NCI-H2029 treated with DMSO at 0.1 percent for 48 hours (cell line): ENCODE measurements at regions not wholly inside any gene's neighbourhood (a gene's known extent, or its start where the extent isn't known, plus 50 kb on each side); places are given as distances from the start of the nearest gene placed in this dataset.
"Not testable (repeated sequence)": the region's sequence is repeated elsewhere in the genome, so short reads cannot be mapped to it uniquely, and the experiment has no call there.

ENCODE experiments used
- DNase-seq: peaks from one replicate; lab custom pipeline; 2025; lab: John Stamatoyannopoulos, UW

DNA sequence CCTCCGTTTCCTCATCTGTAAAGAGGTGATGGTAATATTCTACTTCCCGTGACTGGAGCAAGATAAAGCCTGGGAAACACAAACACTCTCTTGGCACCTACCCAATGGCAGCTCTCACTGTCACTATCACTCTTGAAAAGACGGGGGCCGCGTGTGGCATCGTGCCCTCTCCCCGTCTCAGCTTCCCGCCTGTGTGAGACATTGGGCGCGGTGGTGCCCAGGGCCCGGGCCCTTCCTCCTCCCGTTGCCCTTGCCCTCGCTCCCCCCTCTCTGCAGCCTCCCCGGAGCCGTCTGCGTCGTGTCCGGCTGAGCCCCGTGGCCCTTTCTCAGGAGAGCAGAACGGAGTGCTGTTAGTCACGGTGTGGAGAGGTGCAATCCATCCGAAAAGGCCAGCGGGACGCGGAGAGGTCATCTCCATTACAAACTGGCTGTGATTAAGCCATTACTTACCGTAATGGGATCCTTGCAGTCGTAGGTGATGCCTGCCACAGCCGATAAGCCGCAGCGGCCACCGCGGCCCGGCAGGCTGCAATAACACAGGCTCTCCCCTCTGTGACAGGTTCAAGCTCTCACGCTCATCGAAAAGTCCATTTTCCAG is 156.4 kb upstream of the ZC3H12A start:
- peak; percentile 98 for DNase-seq

DNA sequence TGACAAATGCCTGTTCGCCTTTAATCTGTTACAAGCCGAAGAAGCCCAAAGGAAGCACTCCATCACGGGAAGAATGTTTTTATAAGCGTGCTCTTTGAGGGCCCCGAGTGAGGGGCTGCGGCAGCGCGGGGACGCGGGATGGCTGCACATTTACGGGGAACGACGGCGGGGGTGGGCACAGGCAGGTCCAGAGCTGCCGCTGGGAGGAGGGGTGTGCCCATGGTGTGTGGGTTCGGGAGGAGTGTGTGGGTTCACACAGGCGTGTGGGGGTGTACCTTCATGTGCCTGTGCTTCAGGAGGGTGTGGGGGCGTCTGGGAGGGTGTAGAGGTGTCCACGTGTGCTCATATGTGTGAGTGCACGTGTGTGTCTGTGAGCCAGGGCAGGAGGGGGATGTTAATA is 155.9 kb upstream of the ZC3H12A start:
- DNase-seq, result no peak

DNA sequence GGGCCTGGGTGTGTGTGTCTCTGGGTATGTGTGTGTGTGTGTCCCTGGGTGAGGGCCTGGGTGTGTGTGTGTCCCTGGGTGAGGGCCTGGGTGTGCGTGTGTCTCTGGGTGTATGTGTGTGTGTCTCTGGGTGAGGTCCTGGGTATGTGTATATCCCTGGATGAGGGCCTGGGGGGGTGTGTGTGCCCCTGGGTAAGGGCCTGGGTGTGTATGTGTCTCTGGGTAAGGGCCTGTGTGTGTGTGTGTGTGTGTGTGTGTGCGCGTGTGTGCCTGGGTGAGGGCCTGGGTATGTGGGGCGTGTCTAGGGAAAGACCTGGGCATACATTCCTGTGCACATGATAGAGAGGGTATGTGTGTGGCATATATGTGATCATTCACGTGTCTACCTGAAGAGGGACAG is 155.1 kb upstream of the ZC3H12A start:
- no peak for DNase-seq

DNA sequence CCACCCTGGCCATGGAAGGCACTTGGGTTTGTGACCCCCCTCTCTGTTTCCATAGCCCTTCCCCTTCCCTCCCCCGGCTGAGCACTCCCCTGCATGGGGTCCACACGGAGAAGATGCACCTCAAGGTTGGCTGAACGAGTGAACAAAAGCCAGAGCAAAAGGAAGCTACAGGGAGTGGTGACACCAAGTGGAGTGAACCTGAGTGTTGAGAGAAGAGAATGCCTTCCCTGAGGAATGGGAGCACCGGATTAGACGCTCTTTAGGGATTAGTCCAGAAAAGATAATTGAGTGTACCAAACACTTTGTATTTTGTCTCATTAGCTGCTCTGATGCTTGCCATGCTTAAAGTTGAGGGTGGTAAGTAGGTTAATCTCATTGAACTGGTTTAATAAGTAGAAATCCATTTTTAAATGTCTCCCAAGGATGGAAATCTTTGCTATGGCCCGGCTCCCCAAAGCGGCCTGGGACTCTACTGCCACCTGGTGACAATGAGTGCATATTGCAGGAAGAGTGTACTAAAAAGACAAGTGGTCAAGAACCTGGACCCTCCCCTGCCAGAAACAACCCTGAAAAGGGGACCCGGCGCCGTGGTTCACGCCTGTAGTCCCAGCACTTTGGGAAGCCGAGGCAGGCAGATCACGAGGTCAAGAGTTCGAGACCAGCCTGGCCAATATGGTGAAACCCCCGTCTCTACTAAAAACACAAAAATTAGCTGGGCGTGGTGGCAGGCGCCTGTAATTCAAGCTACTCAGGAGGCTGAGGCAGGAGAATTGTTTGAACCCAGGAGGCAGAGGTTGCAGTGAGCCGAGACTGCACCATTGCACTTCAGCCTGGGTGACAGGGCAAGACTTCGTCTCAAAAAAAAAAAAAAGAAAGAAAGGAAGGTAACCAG is 150.6 kb upstream of the ZC3H12A start:
- DNase-seq, result no peak

DNA sequence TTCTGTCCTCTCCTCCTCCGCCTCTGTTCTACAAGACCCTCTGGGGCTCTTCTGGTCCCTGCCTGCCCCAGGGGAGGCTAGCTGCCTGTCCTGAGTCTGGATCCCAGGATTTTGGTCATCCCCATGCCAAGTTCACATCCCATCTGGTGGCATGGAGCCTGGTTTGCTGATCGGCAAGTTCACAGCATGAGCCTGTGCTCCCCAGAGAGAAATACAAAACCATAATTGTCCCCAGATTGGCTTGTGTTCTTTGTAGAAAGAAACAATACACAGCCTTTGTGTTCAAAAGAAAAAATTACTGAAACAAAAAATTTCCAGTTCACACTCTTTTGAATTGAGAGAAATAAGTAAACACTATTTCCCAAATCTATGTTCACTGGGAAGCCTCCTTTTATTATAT is 149.4 kb upstream of the ZC3H12A start:
- no peak for DNase-seq

DNA sequence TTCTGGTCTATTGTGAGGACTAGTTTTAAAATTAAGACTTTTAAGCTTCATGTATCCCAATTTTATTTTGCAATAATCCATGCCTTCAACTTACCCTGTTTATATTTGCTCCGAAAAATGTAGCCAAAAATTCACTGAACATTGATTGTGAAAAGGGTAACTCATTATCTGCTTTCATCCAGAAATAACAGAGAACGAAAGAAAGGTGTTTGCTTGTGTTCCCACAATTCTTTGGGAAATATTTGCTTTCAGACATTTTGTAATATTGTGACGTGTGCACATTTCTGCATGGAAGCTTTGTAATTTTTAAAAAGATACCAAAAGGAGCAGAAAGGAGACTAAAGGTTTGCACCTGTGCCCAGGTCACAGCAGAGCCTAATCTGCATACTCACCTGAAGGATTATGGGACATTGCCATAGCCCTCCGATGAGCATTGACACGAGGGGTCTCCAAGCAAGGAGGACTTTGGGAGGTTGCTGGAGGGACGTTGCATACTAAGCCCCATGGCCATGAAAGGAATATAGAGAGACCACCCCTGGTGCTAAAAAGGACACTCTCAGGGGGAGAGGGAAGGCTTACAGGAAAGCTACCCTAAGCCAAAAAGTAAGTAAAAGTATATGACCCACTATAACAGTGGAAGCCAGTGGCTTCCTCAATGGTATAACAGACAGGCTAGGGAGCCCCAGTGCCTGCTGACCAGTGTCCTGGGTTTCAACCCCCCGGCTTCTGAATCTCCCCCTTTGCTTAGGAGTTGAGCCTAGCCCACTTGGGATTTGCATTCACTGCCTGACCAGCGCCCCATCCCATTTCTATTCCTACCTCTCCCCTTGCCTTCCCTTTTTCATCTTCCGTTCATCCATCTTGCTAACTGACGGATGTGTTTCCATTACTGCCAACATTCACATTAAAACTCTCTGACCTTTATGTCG is 148.6 kb upstream of the ZC3H12A start:
- DNase-seq, result no peak

DNA sequence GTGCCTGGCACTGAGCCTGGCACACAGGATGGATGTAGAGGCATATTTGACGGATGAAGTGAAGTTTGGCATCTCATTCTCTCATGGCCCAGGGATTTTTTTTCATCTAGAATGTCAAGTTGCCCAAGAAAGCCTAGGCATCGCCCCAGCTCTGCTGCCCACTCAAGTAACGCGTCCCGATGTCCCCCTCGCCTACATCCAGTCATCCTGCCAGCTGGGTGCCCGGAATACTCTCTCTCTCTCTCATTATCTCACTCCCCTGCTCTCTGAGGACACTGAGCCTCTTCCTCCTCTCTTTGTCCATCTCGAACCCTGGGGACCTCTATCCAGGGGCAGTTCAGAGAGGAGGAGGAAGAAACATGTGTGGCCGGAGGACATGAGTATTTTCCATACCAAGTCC is 142.3 kb upstream of the ZC3H12A start:
- DNase-seq, result no peak

DNA sequence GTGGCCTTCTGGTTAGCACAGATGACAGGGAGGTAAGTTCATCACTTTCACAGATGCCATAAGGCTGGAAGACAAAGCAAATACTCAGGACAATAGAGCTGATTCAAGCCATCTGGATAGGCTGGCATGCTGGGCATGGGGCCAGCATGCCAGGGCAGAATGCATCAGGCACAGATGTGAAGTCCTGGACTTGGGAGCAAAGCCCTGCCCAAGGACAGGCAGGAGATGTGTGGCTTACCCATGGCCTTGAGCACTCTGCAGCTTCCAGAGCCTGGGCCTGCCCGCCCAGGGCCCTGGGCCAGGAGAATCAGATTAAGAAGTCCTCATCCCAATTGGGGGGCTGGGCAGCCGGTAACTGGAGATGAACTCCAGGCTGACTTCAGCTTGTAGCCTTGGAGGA is 135.7 kb upstream of the ZC3H12A start:
- peak; percentile 99 for DNase-seq

DNA sequence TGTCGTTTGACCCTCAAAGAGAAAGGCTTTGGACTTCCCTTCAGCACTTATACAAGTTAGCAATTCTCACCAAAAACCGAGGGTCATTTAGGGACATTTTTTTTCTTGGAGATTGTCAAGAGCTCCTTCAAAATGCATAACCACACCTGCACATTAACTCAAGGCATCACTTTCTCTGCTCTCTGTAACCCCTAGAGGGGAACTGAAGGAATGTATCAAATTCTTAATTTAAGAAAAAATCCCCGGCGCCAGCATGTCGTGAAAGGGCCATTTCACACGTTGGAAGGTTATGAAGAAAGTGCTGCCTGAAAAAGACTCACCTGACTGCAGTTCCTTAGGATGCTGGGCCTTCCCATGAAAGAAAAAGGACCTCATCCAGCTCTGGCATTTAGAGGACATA is 131.6 kb upstream of the ZC3H12A start:
- no peak for DNase-seq

DNA sequence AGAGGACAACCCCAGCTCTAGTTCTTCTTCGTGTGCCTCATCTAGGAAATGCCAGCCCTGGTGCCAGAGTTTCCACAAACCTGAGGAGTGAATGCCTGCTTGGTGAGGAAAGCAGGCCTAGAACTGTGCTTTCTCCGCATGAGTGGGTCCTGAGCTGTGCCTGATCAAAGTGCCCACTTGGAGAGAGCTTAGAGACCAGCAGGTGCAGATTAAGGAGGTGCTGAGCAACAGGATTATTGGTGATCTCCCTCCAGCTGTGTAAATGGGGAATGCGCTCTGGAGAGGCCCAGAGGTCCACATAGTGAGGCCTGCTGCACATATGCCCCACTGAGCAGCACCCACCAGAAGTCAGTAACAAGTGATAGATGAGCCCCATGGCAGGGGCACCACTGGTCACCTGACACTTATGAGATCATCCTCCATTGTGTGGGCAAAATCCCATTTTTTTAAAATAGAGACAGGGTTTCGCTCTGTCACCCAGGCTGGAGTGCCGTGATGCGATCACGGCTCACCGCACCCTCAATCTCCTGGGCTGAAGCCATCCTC is 127.2 kb upstream of the ZC3H12A start:
- peak; percentile 88 for DNase-seq

DNA sequence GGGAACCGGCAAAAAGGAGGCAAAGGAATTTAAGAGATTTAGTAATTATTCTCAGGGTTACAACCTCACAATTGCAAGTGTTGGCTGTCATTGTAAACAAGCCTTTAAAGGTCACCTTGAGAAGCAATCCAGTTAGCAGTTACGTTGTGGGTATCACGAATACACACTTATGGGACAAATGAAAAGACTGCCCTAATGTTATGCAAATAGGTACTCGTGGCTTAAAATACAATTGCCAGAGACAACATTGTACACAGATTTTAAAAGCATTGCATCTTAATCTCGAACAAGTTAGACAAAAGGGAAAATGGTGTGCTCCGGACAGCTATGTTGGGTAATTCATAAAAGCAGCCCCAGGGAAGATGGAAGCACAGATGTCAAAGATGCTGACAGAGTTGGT is 120.5 kb upstream of the ZC3H12A start:
- DNase-seq, result no peak

DNA sequence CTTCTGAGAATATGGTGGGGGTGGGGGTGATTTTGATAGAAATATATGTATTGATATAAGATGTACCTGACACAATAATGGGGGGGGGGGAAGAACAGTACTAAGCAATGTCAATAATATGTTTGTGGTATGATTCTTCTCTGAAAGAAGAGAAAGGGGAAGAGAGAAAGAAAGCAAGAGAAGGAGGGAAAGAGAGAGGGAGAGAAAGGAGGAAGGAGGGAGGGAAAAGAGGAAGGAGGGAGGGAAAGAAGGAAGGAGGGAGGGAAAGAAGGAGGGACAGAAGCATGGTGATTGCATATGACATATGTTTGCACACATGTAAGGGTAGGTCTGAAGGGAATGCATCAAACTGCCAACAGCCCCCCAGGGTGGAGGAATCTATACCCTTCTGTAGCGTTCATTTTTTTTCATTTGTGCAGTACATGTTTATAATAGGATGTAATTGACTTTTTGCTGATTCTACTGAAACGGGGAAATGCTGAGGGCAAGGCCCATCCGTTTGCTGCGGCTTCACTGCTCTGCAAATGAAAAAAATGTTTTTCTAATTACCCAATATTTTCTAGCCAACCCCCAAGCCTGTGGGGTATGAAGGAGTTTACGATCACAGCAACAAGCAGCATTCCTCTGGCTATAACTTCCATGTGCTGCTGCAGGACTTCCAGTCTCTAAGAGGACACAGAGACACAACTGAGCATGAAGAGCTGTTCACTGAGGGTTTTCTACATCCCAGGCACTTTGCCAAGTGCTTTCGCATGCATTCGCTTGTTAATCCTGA is 119.3 kb upstream of the ZC3H12A start:
- peak; percentile 68 for DNase-seq

DNA sequence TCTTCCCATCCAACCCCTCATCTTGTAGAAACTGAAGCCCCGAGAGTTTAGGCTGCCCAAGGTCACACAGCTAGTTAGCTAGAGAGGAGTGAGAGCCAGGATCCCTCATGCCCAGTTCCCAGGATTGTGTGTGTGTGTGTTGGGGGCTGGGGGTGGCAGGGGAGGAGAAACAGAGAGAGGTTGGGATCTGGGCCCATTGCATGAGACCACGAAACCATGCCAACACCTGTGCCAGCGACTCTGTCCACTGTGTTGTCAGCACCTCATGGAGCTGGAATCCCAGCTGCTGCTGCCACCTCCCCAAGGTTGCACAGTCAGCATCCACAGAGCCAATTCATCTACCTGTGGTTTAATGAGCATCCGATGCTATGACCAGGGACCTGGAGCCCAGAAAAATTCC is 115.4 kb upstream of the ZC3H12A start:
- DNase-seq, result no peak

DNA sequence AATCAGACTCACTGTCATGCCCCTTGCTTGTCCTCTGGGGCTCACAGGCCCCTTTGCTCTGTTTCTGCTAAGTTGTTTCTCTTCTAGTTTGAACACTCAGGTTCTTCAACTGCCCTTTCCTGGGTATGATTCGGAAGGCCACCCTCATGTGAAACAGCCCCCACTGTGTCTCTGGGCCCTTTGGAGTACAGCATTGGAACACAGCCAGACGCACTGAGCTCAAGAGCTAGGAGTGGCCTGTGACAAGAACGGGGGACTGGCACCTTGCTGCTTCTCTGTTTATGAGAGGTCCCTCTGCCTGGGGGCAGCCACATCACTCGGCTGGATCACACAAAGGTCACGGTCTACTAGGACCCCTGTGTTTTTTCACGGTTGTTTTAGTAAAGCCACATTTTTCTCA is 114.4 kb upstream of the ZC3H12A start:
- DNase-seq, result peak; percentile 88

DNA sequence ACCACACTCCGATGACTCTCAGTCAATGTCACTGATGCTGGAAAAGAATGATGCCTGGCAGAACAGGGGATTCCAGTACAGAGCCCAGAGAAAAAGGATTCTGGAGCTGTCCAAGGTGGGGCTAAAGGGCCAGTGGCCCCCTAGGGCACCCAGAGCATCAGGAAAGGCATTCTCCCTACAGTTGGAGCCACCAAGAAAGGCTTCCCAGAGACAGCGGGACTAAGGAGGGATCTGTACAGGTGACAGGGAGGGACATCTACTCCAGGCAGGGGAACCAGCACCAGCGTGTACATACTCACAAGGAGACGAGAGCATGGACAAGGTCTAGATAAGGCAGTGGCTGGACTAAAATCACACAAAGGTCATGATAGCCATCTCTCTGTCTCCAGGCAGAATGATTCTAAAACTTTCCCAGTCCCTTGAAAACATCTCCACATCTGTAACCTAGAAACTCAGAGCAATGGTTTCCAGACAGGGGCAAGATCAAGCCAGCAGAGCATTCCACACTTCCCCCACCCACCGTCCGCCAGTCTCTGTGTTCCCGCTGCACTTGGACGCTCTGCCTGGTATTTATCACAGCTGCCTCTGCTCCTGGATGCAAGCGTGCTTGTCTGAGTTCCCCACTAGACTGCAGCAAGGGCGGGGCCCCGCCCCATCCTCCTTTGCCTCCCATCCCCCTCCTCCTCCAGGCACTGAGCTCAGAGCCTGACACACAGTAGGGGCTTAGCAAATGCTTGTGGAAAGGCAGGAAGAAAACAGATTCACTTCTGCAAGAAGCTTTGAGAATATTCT is 111.6 kb upstream of the ZC3H12A start:
- no peak for DNase-seq

DNA sequence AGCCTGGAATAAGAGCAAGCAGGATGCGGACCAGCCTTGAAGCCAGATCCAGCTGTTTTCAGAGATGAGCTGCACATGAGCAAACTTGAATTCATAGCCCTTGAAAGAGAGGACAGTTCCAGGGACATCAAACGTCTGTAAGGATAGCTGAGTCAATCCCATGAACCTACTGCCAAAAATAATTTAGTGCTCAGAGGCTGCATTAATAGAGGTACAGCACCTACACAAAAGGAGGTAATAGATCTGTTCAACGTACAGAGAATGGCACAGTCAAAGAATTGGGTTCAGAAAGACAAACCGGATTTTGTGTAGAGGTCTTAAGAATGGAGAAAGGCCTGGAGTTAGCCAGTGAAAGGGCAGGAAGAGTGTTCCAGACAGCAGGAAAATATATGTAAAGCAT is 110.8 kb upstream of the ZC3H12A start:
- no peak for DNase-seq

DNA sequence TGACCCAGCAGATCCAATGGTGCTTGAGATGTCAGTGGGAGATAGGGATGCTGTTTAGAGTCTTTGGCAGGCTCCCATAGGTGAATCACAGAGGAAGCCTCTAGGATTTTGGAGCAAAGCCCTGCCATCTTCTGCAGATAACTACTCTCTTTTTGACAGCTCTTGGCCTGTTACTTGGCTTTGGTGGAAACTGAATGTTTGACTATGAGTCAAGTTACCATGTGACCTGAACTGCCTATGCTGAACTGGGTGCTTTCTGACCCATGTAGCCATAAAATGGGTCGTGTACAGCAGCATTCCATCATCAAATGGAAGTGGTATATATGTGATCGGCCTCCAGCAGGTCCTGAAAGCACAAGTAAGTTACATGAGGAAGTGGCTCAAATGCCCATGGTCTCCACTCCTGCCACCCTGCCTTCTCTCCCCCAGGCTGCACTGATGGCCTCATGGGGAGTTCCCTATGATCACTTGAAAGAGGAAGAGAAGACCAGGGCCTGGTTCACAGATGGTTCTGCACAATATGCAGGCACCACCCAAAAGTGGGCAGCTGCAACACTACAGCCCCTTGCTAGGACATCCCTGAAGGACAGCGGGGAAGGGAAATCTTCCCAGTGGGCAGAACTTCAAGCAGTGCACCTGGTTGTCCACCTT is 105.6 kb upstream of the ZC3H12A start:
- DNase-seq, result not testable (repeated sequence)

DNA sequence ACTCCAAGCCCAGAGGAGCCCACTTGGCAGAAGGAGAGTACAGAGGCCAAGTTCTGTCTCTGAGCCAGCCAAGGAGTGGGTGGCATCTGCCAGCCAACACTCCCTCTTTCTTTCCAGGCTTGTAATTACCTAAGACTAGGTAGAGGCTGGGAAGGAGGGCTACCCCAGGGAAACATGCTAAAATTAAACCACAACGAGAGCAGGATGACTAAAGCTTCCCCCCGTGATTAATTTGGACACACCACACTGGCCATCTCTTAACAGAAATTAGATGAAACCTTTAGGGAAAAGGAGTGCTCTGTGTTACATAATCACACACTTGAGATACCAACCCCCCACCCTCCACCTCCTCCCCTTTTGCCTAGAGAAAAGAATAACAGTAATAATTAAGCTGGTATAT is 102.1 kb upstream of the ZC3H12A start:
- DNase-seq, result no peak

DNA sequence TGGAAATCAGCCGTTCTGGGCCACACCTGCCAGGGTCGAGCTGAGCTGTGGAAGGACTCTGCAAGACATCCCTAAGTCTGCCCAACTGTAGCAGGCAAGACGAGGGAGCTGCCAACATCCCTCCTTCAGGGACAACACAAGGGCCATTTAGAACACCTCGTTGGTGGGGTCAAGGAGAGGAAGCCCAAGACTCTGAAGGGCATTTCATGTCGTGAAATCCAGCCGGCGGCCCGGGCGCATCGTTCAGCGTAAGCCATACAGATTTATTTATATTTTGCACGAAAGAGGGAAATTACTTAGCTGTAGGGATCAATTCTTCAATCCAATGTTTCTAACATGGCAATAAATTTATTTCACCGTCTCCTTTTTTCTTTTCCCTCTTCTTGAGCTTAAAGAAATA is 101.7 kb upstream of the ZC3H12A start:
- DNase-seq, result no peak

DNA sequence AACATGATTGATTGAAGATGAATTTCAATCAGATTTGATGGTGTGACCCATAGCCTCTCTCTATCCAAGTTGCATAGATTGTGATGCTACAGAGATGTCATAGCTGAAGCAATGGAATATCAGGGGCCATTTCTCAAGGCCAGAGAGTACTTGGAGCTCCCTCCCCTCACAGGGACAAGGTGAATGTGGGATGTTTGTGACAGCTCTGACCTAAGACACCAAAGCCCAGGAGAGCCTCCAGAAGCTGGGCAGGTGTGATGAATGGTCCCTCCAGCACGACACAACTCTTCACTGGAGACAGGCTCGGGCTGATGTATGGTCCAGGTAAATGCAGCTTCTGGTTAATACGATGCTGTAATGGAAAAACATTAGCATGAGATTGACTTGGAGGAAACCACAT is 101.0 kb upstream of the ZC3H12A start:
- DNase-seq, result no peak
